K562 (cell line): ENCODE measurements at regions not wholly inside any gene's neighbourhood (a gene's known extent, or its start where the extent isn't known, plus 50 kb on each side); places are given as distances from the start of the nearest gene placed in this dataset.
A peak's percentile ranks its signal among the peaks of the same experiment; 100 is the strongest.

ENCODE experiments used
- ATAC-seq: fragments of 200-7000 bp; cut with Tn5 transposase; 3 replicates; pipeline ENCODE4 v1.9.1; 2020; ENCODE audit warnings: moderate library complexity
- BruUV-seq: library from RNA; stranded (reverse); fragments of 400-500 nt; replicated peaks from 2 replicates; lab custom pipeline; 2021; lab: Mats Ljungman, UMichigan
- CTCF ChIA-PET: fragments of 300-600 bp; formaldehyde crosslinking; extraction: SDS; loops from one replicate; lab custom pipeline; 2021; ENCODE audit warnings: low intra/inter-chr PET ratio; lab: Yijun Ruan, JAX
- POLR2A ChIA-PET: fragments of 300-600, 350-650 bp; sonication (Branson Sonifier 250); formaldehyde crosslinking; extraction: SDS; loops from one replicate; lab custom pipeline; 2021; ENCODE audit warnings: antibody characterized with exemption, inconsistent platforms; lab: Yijun Ruan, JAX
- DNase-seq, 4 experiments: peaks; one replicate each; pipeline versions ENCODE4 v3.0.0 to v3.0.0-alpha.2; 2011 to 2018; ENCODE audit warnings: low spot score in 3 of 4, mixed read lengths in 3 of 4; ENCODE audit errors: extremely low read depth in 1 of 4
- FAIRE-seq: peaks from 2 replicates; lab custom pipeline; 2011; peaks lifted over from hg19 to GRCh38; lab: Jason Lieb, UNC
- H2AFZ ChIP-seq: 2 replicates; pipeline ENCODE4 v1.6.0; 2011; ENCODE audit warnings: low read depth, low read length, control low read depth, inconsistent platforms
- H3K27ac ChIP-seq: fragments of 200-600 bp; 3 replicates; pipeline ENCODE4 v1.8.0; 2011; ENCODE audit warnings: low read depth, mild to moderate bottlenecking, control low read depth, inconsistent platforms, low read length, moderate library complexity, mixed read lengths; ENCODE audit errors: extremely low read depth
- H3K27me3 ChIP-seq, 2 experiments: fragments of 300-600 bp in 1 of 2; 2 replicates in 1 of 2; 3 replicates in 1 of 2; pipeline versions ENCODE4 v1.6.0 to v1.8.0; 2011; ENCODE audit warnings: inconsistent platforms in 2 of 2, low read length in 2 of 2, mild to moderate bottlenecking in 1 of 2, mixed read lengths in 1 of 2, moderate library complexity in 1 of 2; ENCODE audit not compliant: control insufficient read depth in 2 of 2, insufficient read depth in 2 of 2
- H3K36me3 ChIP-seq: fragments of 300-600 bp; 3 replicates; pipeline ENCODE4 v1.8.0; 2011; ENCODE audit warnings: mild to moderate bottlenecking, low read length, inconsistent platforms; ENCODE audit not compliant: control insufficient read depth, insufficient read depth
- H3K4me1 ChIP-seq, 2 experiments: fragments of 200-600 bp in 1 of 2; replicated peaks in 1 of 2; 2 replicates in 1 of 2; 3 replicates in 1 of 2; pipeline versions ENCODE4 v1.5.1 to v1.8.0; 2011; ENCODE audit warnings: inconsistent platforms in 2 of 2, low read length in 2 of 2, mild to moderate bottlenecking in 1 of 2, mixed read lengths in 1 of 2, moderate library complexity in 1 of 2; ENCODE audit not compliant: control insufficient read depth in 2 of 2, insufficient read depth in 2 of 2
- H3K4me2 ChIP-seq: 2 replicates; pipeline ENCODE4 v1.6.1; 2011; ENCODE audit warnings: low read length, control low read depth, inconsistent platforms, mixed read lengths; ENCODE audit not compliant: insufficient read depth
- H3K4me3 ChIP-seq: fragments of 200-600 bp; sonication (generic), shearing (Covaris generic); 2 replicates; pipeline ENCODE4 v1.5.1; 2016; ENCODE audit warnings: control low read depth, inconsistent platforms
- H3K79me2 ChIP-seq: fragments of 200-600 bp; 3 replicates; pipeline ENCODE4 v1.8.0; 2011; ENCODE audit warnings: low read length, inconsistent platforms; ENCODE audit not compliant: control insufficient read depth, insufficient read depth
- H3K9ac ChIP-seq, 2 experiments: 2 replicates each; pipeline versions ENCODE4 v1.6.0 to v1.6.1; 2011; ENCODE audit warnings: low read depth in 2 of 2, low read length in 2 of 2, control low read depth in 1 of 2, inconsistent platforms in 1 of 2, mild to moderate bottlenecking in 1 of 2, mixed read lengths in 1 of 2; ENCODE audit not compliant: insufficient read depth in 1 of 2
- H3K9me1 ChIP-seq: one replicate; pipeline ENCODE4 v1.6.0; 2011; ENCODE audit warnings: inconsistent platforms, mild to moderate bottlenecking, low read length, moderate library complexity; ENCODE audit not compliant: control insufficient read depth, insufficient read depth
- H3K9me3 ChIP-seq: replicated peaks from 2 replicates; pipeline ENCODE4 v1.5.1; 2011; ENCODE audit warnings: low read depth, low read length, inconsistent platforms; ENCODE audit not compliant: control insufficient read depth, insufficient read depth
- H4K20me1 ChIP-seq: replicated peaks from 2 replicates; pipeline ENCODE4 v1.6.1; 2011; ENCODE audit warnings: low read length, inconsistent platforms, mixed read lengths; ENCODE audit not compliant: control insufficient read depth, insufficient read depth
- CAMTA2 ChIP-seq: fragments of 250-450 bp; sonication (Bioruptor Pico); conservative IDR thresholded peaks from 2 replicates; pipeline ENCODE4 v1.5.1; 2022
- CEBPB ChIP-seq: fragments of 450-650 bp; IDR thresholded peaks from 2 replicates; pipeline ENCODE4 v1.6.1; 2016; ENCODE audit warnings: missing genetic modification characterization, missing compliant biosample characterization
- CTCF ChIP-seq, 3 experiments: IDR thresholded peaks in 2 of 3; conservative IDR thresholded peaks in 1 of 3; 2 replicates each; pipeline ENCODE4 v1.5.1; 2011 to 2012; ENCODE audit warnings: low read length in 3 of 3, mild to moderate bottlenecking in 3 of 3, control low read depth in 2 of 3, improper control_type of control experiment in 1 of 3, inconsistent platforms in 1 of 3, low read depth in 1 of 3, mixed read lengths in 1 of 3, moderate library complexity in 1 of 3; ENCODE audit not compliant: insufficient read depth in 2 of 3
- HOXB6 ChIP-seq: fragments of 250-450 bp; sonication (Bioruptor Pico); IDR thresholded peaks from 2 replicates; pipeline ENCODE4 v1.5.1; 2022; ENCODE audit warnings: mild to moderate bottlenecking, borderline replicate concordance
- NFXL1 ChIP-seq: fragments of 450-650 bp; formaldehyde crosslinking; IDR thresholded peaks from 2 replicates; pipeline ENCODE4 v1.4.0; 2021; ENCODE audit warnings: mild to moderate bottlenecking
- RFX1 ChIP-seq: fragments of 450-650 bp; IDR thresholded peaks from 2 replicates; pipeline ENCODE4 v1.6.1; 2016; ENCODE audit warnings: mild to moderate bottlenecking, moderate library complexity
- SMAD4 ChIP-seq: fragments of 250-450 bp; sonication (Bioruptor Pico); conservative IDR thresholded peaks from 2 replicates; pipeline ENCODE4 v1.8.0; 2021; ENCODE audit warnings: inconsistent platforms, mild to moderate bottlenecking, moderate library complexity
- SREBF2 ChIP-seq: sonication (generic); formaldehyde crosslinking; IDR thresholded peaks from 2 replicates; pipeline ENCODE4 v1.4.0; 2020; ENCODE audit warnings: mild to moderate bottlenecking, missing genetic modification reagents
- WGBS: fragments of 100-300 bp; shearing (Covaris generic); methylation state at CpG from one replicate; pipeline ENCODE4 v1.1.6; 2016; ENCODE audit warnings: low coverage, mixed read lengths; ENCODE audit not compliant: insufficient coverage; ENCODE audit errors: missing lambda C conversion rate; 5-methylcytosine and 5-hydroxymethylcytosine counted together
- in situ Hi-C: fragments of 300-500 bp; cut with MboI; formaldehyde crosslinking; loops from 4 replicates; pipeline ENCODE4 v1.15.0; 2018; ENCODE audit warnings: inconsistent platforms, mixed read lengths
- intact Hi-C: fragments of 100-400 bp; cut with micrococcal nuclease; formaldehyde crosslinking; loops from 2 replicates; pipeline ENCODE4 v1.14.2; 2022

DNA sequence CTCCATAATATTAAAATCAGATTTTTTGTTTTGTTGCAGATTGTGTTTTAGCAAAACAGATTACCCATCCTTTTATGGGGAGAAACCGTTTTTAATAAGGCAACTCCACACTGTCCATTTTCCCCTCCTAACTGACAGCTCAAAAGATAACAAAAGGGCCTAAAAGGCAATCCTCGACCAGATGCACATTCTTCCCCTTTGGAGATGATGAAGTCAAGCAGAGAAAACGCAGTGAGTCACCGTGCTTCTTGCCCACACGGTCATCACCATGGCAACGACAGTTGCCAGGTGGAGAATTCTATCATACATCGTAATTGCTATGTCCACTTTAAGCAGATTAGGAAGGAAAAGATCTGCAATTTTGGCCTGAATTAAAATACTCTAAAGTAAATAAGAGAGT, 96.4 kb downstream of the DIRAS2 start:
- FAIRE-seq (no peak), DNase-seq (peak in 1 of 4 experiments; percentile 1), ATAC-seq (no peak)
- H3K4me1 ChIP-seq = no peaks in the 10 kb centered on the region
- intact Hi-C loops = no loop called here
- H3K9ac ChIP-seq = no peak overlapping the region
- no TSS peak for BruUV-seq
- 0% methylated on average over 7 of the region's 7 CpGs for WGBS
- no peak overlapping the region for H3K4me2 ChIP-seq
- H3K4me3 ChIP-seq = no peak overlapping the region
- no peaks in the 10 kb centered on the region for H3K36me3 ChIP-seq
- no peaks in the 10 kb centered on the region for H3K9me1 ChIP-seq
- H3K79me2 ChIP-seq = no peaks in the 10 kb centered on the region
- ChIA-PET CTCF (no interaction called here), POLR2A (no interaction called here)
- no peaks in the 10 kb centered on the region for H4K20me1 ChIP-seq
- in situ Hi-C loops = no loop called here
- H2AFZ ChIP-seq = no peak overlapping the region
- H3K27ac ChIP-seq = no peak overlapping the region
- no peaks in the 10 kb centered on the region for H3K9me3 ChIP-seq
- no peak for TF ChIP-seq CEBPB (tag)
- TF ChIP-seq RFX1 = peak; percentile 67
- no peaks in the 10 kb centered on the region for H3K27me3 ChIP-seq

- no peak for TF ChIP-seq NFXL1 (CRISPR knock-in tag)
- no peak for TF ChIP-seq HOXB6 (CRISPR knock-in tag)
- no peak for TF ChIP-seq SMAD4
- no peak for TF ChIP-seq SREBF2 (CRISPR knock-in tag)
- peak in 1 of 3 experiments; percentile 16; a peak in 1 of 6 replicates for TF ChIP-seq CTCF (IDR thresholded peaks at IDR 0.05 in 2 of 3, conservative IDR thresholded peaks at IDR 0.05 in 1 of 3; ENCODE audit: insufficient read depth in 2 of 3, low read depth in 1 of 3, low read length in 3 of 3)
- no peak for TF ChIP-seq CAMTA2 (CRISPR knock-in tag)
- in situ Hi-C loops = no loop called here
- CTCF ChIA-PET = no interaction called here
Observed at GRCh38 chr9:90547896-90548295, 94.7 kb downstream of the DIRAS2 start.

More at GRCh38 chr9:90547896-90548295, 94.7 kb downstream of the DIRAS2 start:
- Histone ChIP-seq H3K27me3 (no peaks in the 10 kb centered on the region), H3K4me3 (no peak overlapping the region), H3K9ac (no peak overlapping the region), H2AFZ (no peak overlapping the region), H3K4me1 (no peaks in the 10 kb centered on the region), H3K4me2 (no peak overlapping the region), H3K9me3 (no peaks in the 10 kb centered on the region), H3K36me3 (no peaks in the 10 kb centered on the region), H3K9me1 (no peaks in the 10 kb centered on the region), H3K79me2 (no peaks in the 10 kb centered on the region), H4K20me1 (no peaks in the 10 kb centered on the region), H3K27ac (no peak overlapping the region)
- POLR2A ChIA-PET = no interaction called here
- BruUV-seq = no TSS peak
- DNase-seq (no peak), ATAC-seq (no peak), FAIRE-seq (no peak)
- intact Hi-C loops = no loop called here
- WGBS = 0% methylated on average over 2 of the region's 2 CpGs
